H1 (cell line): ENCODE measurements at regions not wholly inside any gene's neighbourhood (a gene's known extent, or its start where the extent isn't known, plus 50 kb on each side); places are given as distances from the start of the nearest gene placed in this dataset.

Experiments used
- CTCF ChIA-PET: fragments of 300-600 bp; sonication (Branson Sonifier 250); formaldehyde crosslinking; loops from one replicate; lab custom pipeline; 2021; ENCODE audit not compliant: partially characterized antibody; lab: Charles Lee
- POLR2A ChIA-PET: fragments of 300-600 bp; sonication (Branson Sonifier 250); formaldehyde crosslinking; loops from one replicate; lab custom pipeline; 2021; ENCODE audit warnings: inconsistent platforms; ENCODE audit not compliant: partially characterized antibody; lab: Charles Lee
- DNase-seq, 2 experiments: peaks; one replicate each; pipeline versions ENCODE4 v3.0.0 to v3.0.0-alpha.2; 2010 to 2022; ENCODE audit warnings: low spot score in 2 of 2, low read depth in 1 of 2, mixed read lengths in 1 of 2
- FAIRE-seq: peaks from 2 replicates; lab custom pipeline; 2011; peaks lifted over from hg19 to GRCh38; lab: Jason Lieb, UNC
- H2AFZ ChIP-seq: 2 replicates; pipeline ENCODE4 v1.8.1; 2012; ENCODE audit warnings: low read length, inconsistent platforms
- H2AK5ac ChIP-seq: 2 replicates; pipeline ENCODE4 v1.6.1; 2013; ENCODE audit warnings: low read depth, low read length
- H2BK120ac ChIP-seq: replicated peaks from 2 replicates; pipeline ENCODE3; 2013; ENCODE audit warnings: low read depth, low read length, inconsistent platforms
- H2BK12ac ChIP-seq: 2 replicates; pipeline ENCODE4 v1.6.1; 2013; ENCODE audit warnings: low read depth, low read length
- H2BK15ac ChIP-seq: 2 replicates; pipeline ENCODE4 v1.6.1; 2013; ENCODE audit warnings: low read length
- H2BK20ac ChIP-seq: 2 replicates; pipeline ENCODE4 v1.6.1; 2013; ENCODE audit warnings: low read length
- H2BK5ac ChIP-seq: 2 replicates; pipeline ENCODE4 v1.6.1; 2013; ENCODE audit warnings: low read depth, low read length
- H3K14ac ChIP-seq: 2 replicates; pipeline ENCODE4 v1.6.1; 2013; ENCODE audit warnings: inconsistent platforms; ENCODE audit not compliant: insufficient read length
- H3K18ac ChIP-seq: 2 replicates; pipeline ENCODE4 v1.6.1; 2013; ENCODE audit warnings: low read length; ENCODE audit errors: extremely low read depth
- H3K23ac ChIP-seq: 2 replicates; pipeline ENCODE4 v1.6.1; 2013; ENCODE audit warnings: inconsistent platforms; ENCODE audit not compliant: insufficient read length
- H3K23me2 ChIP-seq: 2 replicates; pipeline ENCODE4 v1.6.1; 2013; ENCODE audit warnings: low read depth, low read length
- H3K27ac ChIP-seq: 2 replicates; pipeline ENCODE4 v1.6.1; 2011; ENCODE audit warnings: low read depth, low read length, inconsistent platforms
- H3K27me3 ChIP-seq, 4 experiments: replicated peaks in 1 of 4; 1 replicate in 1 of 4; 2 replicates in 3 of 4; pipeline versions ENCODE4 v1.6.1 to v1.8.1; 2011 to 2013; ENCODE audit warnings: low read length in 3 of 4, mild to moderate bottlenecking in 3 of 4, inconsistent platforms in 2 of 4, mixed read lengths in 2 of 4, moderate library complexity in 1 of 4; ENCODE audit not compliant: control insufficient read depth in 3 of 4, insufficient read depth in 3 of 4; ENCODE audit errors: extremely low read depth in 1 of 4
- H3K36me3 ChIP-seq, 4 experiments: 2 replicates each; pipeline versions ENCODE4 v1.6.1 to v1.8.1; 2011 to 2013; ENCODE audit warnings: mild to moderate bottlenecking in 4 of 4, low read length in 3 of 4, moderate library complexity in 2 of 4, control low read depth in 1 of 4, inconsistent platforms in 1 of 4; ENCODE audit not compliant: insufficient read depth in 4 of 4, control insufficient read depth in 2 of 4
- H3K4ac ChIP-seq: replicated peaks from 2 replicates; pipeline ENCODE3; 2013; ENCODE audit warnings: low read length, low read depth, mixed read lengths, inconsistent platforms; ENCODE audit not compliant: insufficient read length
- H3K4me1 ChIP-seq, 4 experiments: replicated peaks in 1 of 4; 1 replicate in 1 of 4; 2 replicates in 3 of 4; pipeline versions ENCODE4 v1.6.1 to v1.8.1; 2011 to 2013; ENCODE audit warnings: low read length in 3 of 4, inconsistent platforms in 2 of 4, mixed read lengths in 1 of 4; ENCODE audit not compliant: insufficient read depth in 4 of 4, control insufficient read depth in 3 of 4
- H3K4me2 ChIP-seq, 2 experiments: 2 replicates each; pipeline versions ENCODE4 v1.6.1 to v1.8.1; 2011 to 2013; ENCODE audit warnings: low read depth in 2 of 2, low read length in 2 of 2, control low read depth in 1 of 2, inconsistent platforms in 1 of 2, mild to moderate bottlenecking in 1 of 2; ENCODE audit not compliant: insufficient read depth in 1 of 2
- H3K4me3 ChIP-seq, 4 experiments: fragments of 200-600, 300-600 bp in 1 of 4; sonication (generic), shearing (Covaris generic), sonication (Bioruptor Twin) in 1 of 4; 2 replicates each; pipeline versions ENCODE4 v1.5.1 to v1.8.1; 2011 to 2016; ENCODE audit warnings: low read length in 4 of 4, low read depth in 3 of 4, control low read depth in 2 of 4, inconsistent platforms in 2 of 4, mild to moderate bottlenecking in 2 of 4, mixed read lengths in 1 of 4, moderate library complexity in 1 of 4; ENCODE audit not compliant: insufficient read depth in 2 of 4; ENCODE audit errors: extremely low read depth in 1 of 4
- H3K56ac ChIP-seq: replicated peaks from 2 replicates; pipeline ENCODE3; 2013; ENCODE audit warnings: low read depth, mild to moderate bottlenecking, mixed read lengths, low read length, inconsistent platforms; ENCODE audit not compliant: insufficient read length
- H3K79me1 ChIP-seq: 2 replicates; pipeline ENCODE4 v1.6.1; 2013; ENCODE audit warnings: low read depth, low read length, control low read depth
- H3K79me2 ChIP-seq, 2 experiments: 2 replicates each; pipeline versions ENCODE4 v1.6.1 to v1.8.1; 2012 to 2013; ENCODE audit warnings: low read length in 2 of 2, mild to moderate bottlenecking in 2 of 2, inconsistent platforms in 1 of 2; ENCODE audit not compliant: insufficient read depth in 2 of 2, control insufficient read depth in 1 of 2
- H3K9ac ChIP-seq, 4 experiments: replicated peaks in 1 of 4; 1 replicate in 1 of 4; 2 replicates in 3 of 4; pipeline versions ENCODE4 v1.6.1 to v1.8.1; 2011 to 2013; ENCODE audit warnings: low read depth in 3 of 4, low read length in 3 of 4, control low read depth in 2 of 4, mild to moderate bottlenecking in 2 of 4, moderate library complexity in 2 of 4, inconsistent platforms in 1 of 4; ENCODE audit errors: extremely low read depth in 1 of 4
- H3K9me3 ChIP-seq, 2 experiments: 2 replicates each; pipeline versions ENCODE4 v1.6.1 to v1.8.1; 2012 to 2013; ENCODE audit warnings: mild to moderate bottlenecking in 2 of 2, moderate library complexity in 2 of 2, control low read depth in 1 of 2, inconsistent platforms in 1 of 2, low read depth in 1 of 2, low read length in 1 of 2, mixed read lengths in 1 of 2; ENCODE audit not compliant: insufficient read depth in 2 of 2
- H4K20me1 ChIP-seq, 2 experiments: replicated peaks in 1 of 2; 2 replicates each; pipeline versions ENCODE3 to v1.8.1; 2011 to 2013; ENCODE audit warnings: inconsistent platforms in 2 of 2, low read length in 2 of 2, mild to moderate bottlenecking in 1 of 2; ENCODE audit not compliant: insufficient read depth in 2 of 2, control insufficient read depth in 1 of 2
- H4K5ac ChIP-seq: 2 replicates; pipeline ENCODE4 v1.6.1; 2013; ENCODE audit warnings: low read length, low read depth, mixed read lengths, inconsistent platforms; ENCODE audit not compliant: insufficient read length
- H4K8ac ChIP-seq: 2 replicates; pipeline ENCODE4 v1.8.0; 2013; ENCODE audit warnings: mild to moderate bottlenecking, moderate library complexity, low read length, inconsistent platforms; ENCODE audit not compliant: insufficient read depth; ENCODE audit errors: extremely low read depth
- H4K91ac ChIP-seq: replicated peaks from 2 replicates; pipeline ENCODE3; 2013; ENCODE audit warnings: low read length, mixed read lengths, inconsistent platforms; ENCODE audit not compliant: insufficient read length
- HDAC6 ChIP-seq: IDR thresholded peaks from one replicate; pipeline ENCODE4 v1.7.1; 2012; ENCODE audit warnings: low read depth, mild to moderate bottlenecking, inconsistent platforms, low read length, moderate library complexity
- JUN ChIP-seq: IDR thresholded peaks from 2 replicates; pipeline ENCODE4 v1.6.1; 2011; ENCODE audit warnings: low read depth, mild to moderate bottlenecking, improper control_type of control experiment, low read length
- RFX5 ChIP-seq: IDR thresholded peaks from 2 replicates; pipeline ENCODE4 v1.6.1; 2011; ENCODE audit warnings: low read depth, low read length, improper control_type of control experiment, borderline replicate concordance
- WGBS, 2 experiments: shearing (Covaris generic) in 1 of 2; methylation state at CpG; one replicate each; pipeline versions ENCODE4 v1.1.6 to v1.1.7; 2013 to 2015; ENCODE audit warnings: low lambda C conversion rate in 2 of 2, mixed read lengths in 2 of 2, inconsistent platforms in 1 of 2, low coverage in 1 of 2, missing lambda C conversion rate in 1 of 2; ENCODE audit not compliant: insufficient replicate concordance in 2 of 2, insufficient coverage in 1 of 2, insufficient read length in 1 of 2; ENCODE audit errors: extremely low coverage in 1 of 2, missing lambda C conversion rate in 1 of 2; 5-methylcytosine and 5-hydroxymethylcytosine counted together

DNA sequence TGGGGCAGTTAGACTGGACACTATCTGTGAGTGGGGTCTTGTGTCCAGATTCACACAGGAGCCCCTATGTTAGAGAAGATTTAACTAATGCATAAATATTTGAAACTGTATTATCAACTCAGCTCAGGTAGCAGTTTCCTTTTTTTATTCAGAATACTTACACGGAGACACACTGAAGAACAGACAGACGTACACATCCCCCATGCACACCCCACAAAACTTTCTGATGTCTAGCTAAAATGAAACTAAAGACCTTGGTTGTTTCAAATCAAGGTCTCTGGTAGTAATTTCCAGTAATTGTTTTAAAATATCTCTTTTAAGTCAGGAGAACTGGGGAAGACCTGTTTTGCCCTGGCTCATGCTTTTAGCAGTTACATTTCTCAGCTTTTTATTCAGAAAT, 55.7 kb upstream of the PRKCQ start:
- FAIRE-seq: no peak
- TF ChIP-seq HDAC6 (no peak), JUN (no peak), RFX5 (no peak)

More for the DNA sequence above, 55.7 kb upstream of the PRKCQ start:
- H4K5ac ChIP-seq: no peak overlapping the region
- no peak overlapping the region for H3K14ac ChIP-seq
- H3K79me2 ChIP-seq: no peaks in the 10 kb centered on the region
- no peaks in the 10 kb centered on the region for H3K36me3 ChIP-seq
- H3K56ac ChIP-seq: no peak overlapping the region
- H2BK5ac ChIP-seq: no peak overlapping the region
- H2BK12ac ChIP-seq: no peak overlapping the region
- DNase-seq: no peak
- POLR2A ChIA-PET: no interaction called here
- no peak overlapping the region for H3K9ac ChIP-seq
- no peak overlapping the region for H3K18ac ChIP-seq
- 89% methylated on average over 2 of the region's 2 CpGs; no CpG with 5 or more reads in 1 of the 2 experiments for WGBS, 2 experiments
- no peak overlapping the region for H3K4me3 ChIP-seq
- no peaks in the 10 kb centered on the region for H3K27me3 ChIP-seq
- H3K9me3 ChIP-seq: no peaks in the 10 kb centered on the region
- H4K8ac ChIP-seq: no peak overlapping the region
- no peaks in the 10 kb centered on the region for H3K79me1 ChIP-seq
- CTCF ChIA-PET: no interaction called here
- no peak overlapping the region for H4K91ac ChIP-seq
- H2BK120ac ChIP-seq: no peak overlapping the region
- no peak overlapping the region for H3K4ac ChIP-seq
- no peaks in the 10 kb centered on the region for H3K23me2 ChIP-seq
- H3K23ac ChIP-seq: no peak overlapping the region
- no peaks in the 10 kb centered on the region for H4K20me1 ChIP-seq
- H3K4me2 ChIP-seq: no peak overlapping the region
- no peaks in the 10 kb centered on the region for H3K4me1 ChIP-seq
- no peak overlapping the region for H3K27ac ChIP-seq
- no peak overlapping the region for H2AK5ac ChIP-seq
- H2BK20ac ChIP-seq: no peak overlapping the region
- H2BK15ac ChIP-seq: no peak overlapping the region
- H2AFZ ChIP-seq: no peak overlapping the region
